Chondrocyte (in vitro differentiated cells): ENCODE measurements at regions not wholly inside any gene's neighbourhood (a gene's known extent, or its start where the extent isn't known, plus 50 kb on each side); places are given as distances from the start of the nearest gene placed in this dataset.
"Not testable (repeated sequence)": the region's sequence is repeated elsewhere in the genome, so short reads cannot be mapped to it uniquely, and the experiment has no call there.

Experiments used
- DNase-seq: peaks from one replicate; pipeline ENCODE4 v3.0.0; 2021; ENCODE audit warnings: mixed read lengths, low spot score
- H3K27ac Mint-ChIP-seq: one replicate; pipeline ENCODE4 v1.8.0; 2021; ENCODE audit warnings: mild to moderate bottlenecking, moderate library complexity, mixed read lengths; ENCODE audit not compliant: unreplicated experiment
- H3K27me3 Mint-ChIP-seq: 2 replicates; pipeline ENCODE4 v1.8.0; 2021; ENCODE audit warnings: low read depth, mixed read lengths
- H3K36me3 Mint-ChIP-seq: 2 replicates; pipeline ENCODE4 v1.8.0; 2021; ENCODE audit warnings: low read depth, mixed read lengths
- H3K4me1 Mint-ChIP-seq: 2 replicates; pipeline ENCODE4 v1.8.0; 2021; ENCODE audit warnings: low read depth, mild to moderate bottlenecking, mixed read lengths
- H3K4me3 Mint-ChIP-seq: one replicate; pipeline ENCODE4 v1.8.0; 2021; ENCODE audit warnings: mild to moderate bottlenecking, moderate library complexity, mixed read lengths; ENCODE audit not compliant: unreplicated experiment
- H3K9me3 Mint-ChIP-seq: 2 replicates; pipeline ENCODE4 v1.8.0; 2021; ENCODE audit warnings: low read depth, mixed read lengths
- TF ChIP-seq, protein P1 (sequence below): fragments of 200-600 bp; sonication (generic); IDR thresholded peaks from 2 replicates; pipeline ENCODE4 v1.5.0; 2021; ENCODE audit warnings: antibody characterized with exemption, mild to moderate bottlenecking, moderate library complexity

GRCh38 chr16:26824469-26824868, 242.3 kb upstream of the C16orf82 start:
- no peak for DNase-seq
- Mint-ChIP-seq H3K9me3 (peaks cover 4% of the 10 kb centered on the region), H3K4me3 (no peak overlapping the region), H3K36me3 (no peaks in the 10 kb centered on the region), H3K27ac (no peak overlapping the region), H3K4me1 (no peaks in the 10 kb centered on the region), H3K27me3 (peaks cover 2% of the 10 kb centered on the region)
- TF ChIP-seq, protein P1, sequence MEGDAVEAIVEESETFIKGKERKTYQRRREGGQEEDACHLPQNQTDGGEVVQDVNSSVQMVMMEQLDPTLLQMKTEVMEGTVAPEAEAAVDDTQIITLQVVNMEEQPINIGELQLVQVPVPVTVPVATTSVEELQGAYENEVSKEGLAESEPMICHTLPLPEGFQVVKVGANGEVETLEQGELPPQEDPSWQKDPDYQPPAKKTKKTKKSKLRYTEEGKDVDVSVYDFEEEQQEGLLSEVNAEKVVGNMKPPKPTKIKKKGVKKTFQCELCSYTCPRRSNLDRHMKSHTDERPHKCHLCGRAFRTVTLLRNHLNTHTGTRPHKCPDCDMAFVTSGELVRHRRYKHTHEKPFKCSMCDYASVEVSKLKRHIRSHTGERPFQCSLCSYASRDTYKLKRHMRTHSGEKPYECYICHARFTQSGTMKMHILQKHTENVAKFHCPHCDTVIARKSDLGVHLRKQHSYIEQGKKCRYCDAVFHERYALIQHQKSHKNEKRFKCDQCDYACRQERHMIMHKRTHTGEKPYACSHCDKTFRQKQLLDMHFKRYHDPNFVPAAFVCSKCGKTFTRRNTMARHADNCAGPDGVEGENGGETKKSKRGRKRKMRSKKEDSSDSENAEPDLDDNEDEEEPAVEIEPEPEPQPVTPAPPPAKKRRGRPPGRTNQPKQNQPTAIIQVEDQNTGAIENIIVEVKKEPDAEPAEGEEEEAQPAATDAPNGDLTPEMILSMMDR: no peak

DNA sequence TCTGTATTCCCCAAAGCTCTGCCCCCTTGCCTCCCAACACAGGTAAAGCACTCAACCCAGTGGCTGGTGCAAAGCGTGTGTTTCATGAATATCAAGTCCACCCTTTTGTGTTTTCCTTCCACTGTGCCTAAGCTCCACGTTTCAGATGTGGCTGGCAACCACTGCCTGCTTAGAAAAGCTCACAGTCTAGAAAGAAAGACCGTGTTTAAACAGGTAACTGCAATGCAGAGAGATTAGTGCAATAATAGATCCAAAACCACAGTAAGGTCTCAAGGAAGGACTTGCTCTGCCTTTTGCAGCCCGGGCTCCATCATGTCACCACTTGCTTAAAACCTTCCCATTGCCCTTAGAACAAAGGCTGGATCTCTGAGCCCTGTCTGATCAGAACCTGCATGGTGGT, 240.2 kb upstream of the C16orf82 start:
- no peak overlapping the region for H3K27ac Mint-ChIP-seq
- DNase-seq: no peak
- H3K4me3 Mint-ChIP-seq: no peak overlapping the region
- peaks cover 4% of the 10 kb centered on the region for H3K9me3 Mint-ChIP-seq
- no peaks in the 10 kb centered on the region for H3K4me1 Mint-ChIP-seq
- TF ChIP-seq, protein P1: no peak
- no peaks in the 10 kb centered on the region for H3K36me3 Mint-ChIP-seq
- peaks cover 2% of the 10 kb centered on the region for H3K27me3 Mint-ChIP-seq

- H3K4me3 Mint-ChIP-seq: no peak overlapping the region
- peaks cover 4% of the 10 kb centered on the region for H3K9me3 Mint-ChIP-seq
- H3K36me3 Mint-ChIP-seq: no peaks in the 10 kb centered on the region
- H3K4me1 Mint-ChIP-seq: no peaks in the 10 kb centered on the region
- H3K27me3 Mint-ChIP-seq: peaks cover 2% of the 10 kb centered on the region
- H3K27ac Mint-ChIP-seq: no peak overlapping the region
- TF ChIP-seq, protein P1: no peak
- no peak for DNase-seq
These were observed 239.3 kb upstream of the C16orf82 start for GRCh38 chr16:26827386-26827785.

GRCh38 chr16:26830428-26831127, 236.1 kb upstream of the C16orf82 start:
- no peaks in the 10 kb centered on the region for H3K4me1 Mint-ChIP-seq
- DNase-seq: no peak
- H3K4me3 Mint-ChIP-seq: no peak overlapping the region
- TF ChIP-seq, protein P1: no peak
- H3K27ac Mint-ChIP-seq: no peak overlapping the region
- no peaks in the 10 kb centered on the region for H3K27me3 Mint-ChIP-seq
- H3K9me3 Mint-ChIP-seq: peaks cover 4% of the 10 kb centered on the region
- H3K36me3 Mint-ChIP-seq: no peaks in the 10 kb centered on the region

- not testable (repeated sequence) for H3K9me3 Mint-ChIP-seq, H3K27me3 Mint-ChIP-seq, DNase-seq, H3K36me3 Mint-ChIP-seq, H3K4me3 Mint-ChIP-seq, H3K4me1 Mint-ChIP-seq, H3K27ac Mint-ChIP-seq
These were observed 230.6 kb upstream of the C16orf82 start for GRCh38 chr16:26836114-26836513.

- TF ChIP-seq, protein P1: no peak
These were observed 227.8 kb upstream of the C16orf82 start for GRCh38 chr16:26838931-26839330.

More at GRCh38 chr16:26838931-26839330, 227.8 kb upstream of the C16orf82 start:
- H3K4me1 Mint-ChIP-seq: no peaks in the 10 kb centered on the region
- no peak overlapping the region for H3K27ac Mint-ChIP-seq
- H3K9me3 Mint-ChIP-seq: peaks cover 8% of the 10 kb centered on the region
- H3K4me3 Mint-ChIP-seq: no peak overlapping the region
- no peaks in the 10 kb centered on the region for H3K27me3 Mint-ChIP-seq
- DNase-seq: no peak
- no peaks in the 10 kb centered on the region for H3K36me3 Mint-ChIP-seq
